GM21515 (cell line): ENCODE measurements at regions not wholly inside any gene's neighbourhood (a gene's known extent, or its start where the extent isn't known, plus 50 kb on each side); places are given as distances from the start of the nearest gene placed in this dataset.
"Not testable (repeated sequence)": the region's sequence is repeated elsewhere in the genome, so short reads cannot be mapped to it uniquely, and the experiment has no call there.

Source experiments
- ATAC-seq: cut with Tn5 transposase; IDR thresholded peaks from one replicate; pipeline ENCODE4 v1.9.1; 2021; ENCODE audit not compliant: unreplicated experiment

GRCh38 chr7:67608806-67609205 lies 612.2 kb downstream of the TYW1 start:
- ATAC-seq: no peak

GRCh38 chr7:67610897-67611296 lies 614.3 kb downstream of the TYW1 start:
- no peak for ATAC-seq

- ATAC-seq: no peak
These were observed 618.2 kb downstream of the TYW1 start for GRCh38 chr7:67614843-67615242.

GRCh38 chr7:67616517-67616916 lies 619.9 kb downstream of the TYW1 start:
- no peak for ATAC-seq

GRCh38 chr7:67618556-67619162 lies 622.0 kb downstream of the TYW1 start:
- ATAC-seq: no peak

- no peak for ATAC-seq
These were observed 622.5 kb downstream of the TYW1 start for GRCh38 chr7:67619175-67619574.

- no peak for ATAC-seq
These were observed 623.7 kb downstream of the TYW1 start for GRCh38 chr7:67620216-67620933.

- no peak for ATAC-seq
These were observed 625.1 kb downstream of the TYW1 start for GRCh38 chr7:67621704-67622103.

- no peak for ATAC-seq
These were observed 628.7 kb downstream of the TYW1 start for GRCh38 chr7:67625257-67625737.

GRCh38 chr7:67631476-67631875 lies 634.8 kb downstream of the TYW1 start:
- ATAC-seq: no peak

GRCh38 chr7:67635271-67635670 lies 638.6 kb downstream of the TYW1 start:
- no peak for ATAC-seq

- no peak for ATAC-seq
These were observed 639.9 kb downstream of the TYW1 start for GRCh38 chr7:67636348-67637022.

GRCh38 chr7:67637023-67637358 lies 640.4 kb downstream of the TYW1 start:
- ATAC-seq: no peak

- ATAC-seq: not testable (repeated sequence)
These were observed 645.9 kb downstream of the TYW1 start for GRCh38 chr7:67642542-67642941.

GRCh38 chr7:67644151-67644550 lies 647.5 kb downstream of the TYW1 start:
- ATAC-seq: no peak

- no peak for ATAC-seq
These were observed 656.3 kb downstream of the TYW1 start for GRCh38 chr7:67652937-67653336.

GRCh38 chr7:67653856-67654454 lies 657.3 kb downstream of the TYW1 start:
- ATAC-seq: no peak

GRCh38 chr7:67654642-67655041 lies 658.0 kb downstream of the TYW1 start:
- ATAC-seq: no peak

GRCh38 chr7:67655168-67655567 lies 658.5 kb downstream of the TYW1 start:
- no peak for ATAC-seq

GRCh38 chr7:67659091-67659490 lies 662.5 kb downstream of the TYW1 start:
- no peak for ATAC-seq

GRCh38 chr7:67662804-67663203 lies 666.2 kb downstream of the TYW1 start:
- no peak for ATAC-seq

GRCh38 chr7:67663644-67664043 lies 667.0 kb downstream of the TYW1 start:
- no peak for ATAC-seq
